ENCODE measurements at regions not wholly inside any gene's neighbourhood (a gene's known extent, or its start where the extent isn't known, plus 50 kb on each side); places are given as distances from the start of the nearest gene placed in this dataset.

GRCh38 chr1:67515324-67516080 lies 85.3 kb upstream of the SERBP1 start:
- no peak overlapping the region for H3K27ac Mint-ChIP-seq
- no peak overlapping the region for H3K4me3 Mint-ChIP-seq
- no peaks in the 10 kb centered on the region for H3K4me1 Mint-ChIP-seq (ENCODE audit: low read depth)
- H3K36me3 Mint-ChIP-seq (ENCODE audit: low read depth): no peaks in the 10 kb centered on the region
- H3K27me3 Mint-ChIP-seq (ENCODE audit: low read depth): peaks cover 19% of the 10 kb centered on the region
- H3K9me3 Mint-ChIP-seq: peaks cover 11% of the 10 kb centered on the region

- no peak overlapping the region for H3K4me3 Mint-ChIP-seq
- H3K27ac Mint-ChIP-seq: no peak overlapping the region
- no peaks in the 10 kb centered on the region for H3K4me1 Mint-ChIP-seq (ENCODE audit: low read depth)
- H3K27me3 Mint-ChIP-seq (ENCODE audit: low read depth): peaks cover 19% of the 10 kb centered on the region
- peaks cover 11% of the 10 kb centered on the region for H3K9me3 Mint-ChIP-seq
- no peaks in the 10 kb centered on the region for H3K36me3 Mint-ChIP-seq (ENCODE audit: low read depth)
Observed at GRCh38 chr1:67517046-67517445, 86.8 kb upstream of the SERBP1 start.

GRCh38 chr1:67522001-67522441 lies 91.8 kb upstream of the SERBP1 start:
- no peak overlapping the region for H3K27ac Mint-ChIP-seq

DNA sequence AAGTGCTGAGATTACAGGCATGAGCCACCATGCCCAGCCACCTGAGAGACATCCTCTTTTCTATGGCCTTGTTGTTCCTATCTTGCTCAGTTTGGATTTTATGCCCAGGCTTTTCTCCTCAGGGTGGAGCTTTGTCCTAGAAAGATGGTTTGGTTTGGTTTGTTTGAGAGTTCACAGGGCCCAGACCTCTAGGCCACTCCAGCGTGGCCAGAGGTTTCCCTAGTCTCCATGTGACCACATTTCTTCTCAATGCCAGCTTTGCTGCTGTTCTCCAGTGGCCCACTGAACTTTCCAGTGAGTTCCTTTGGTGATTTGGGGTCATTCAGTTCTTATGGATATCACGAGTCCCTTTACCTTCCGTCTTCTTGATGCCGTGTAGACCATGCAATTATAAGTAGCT lies 92.6 kb upstream of the SERBP1 start:
- no peaks in the 10 kb centered on the region for H3K36me3 Mint-ChIP-seq (ENCODE audit: low read depth)
- H3K4me1 Mint-ChIP-seq (ENCODE audit: low read depth): no peaks in the 10 kb centered on the region
- H3K27me3 Mint-ChIP-seq (ENCODE audit: low read depth): peaks cover 19% of the 10 kb centered on the region
- H3K4me3 Mint-ChIP-seq: no peak overlapping the region
- no peak overlapping the region for H3K27ac Mint-ChIP-seq
- no peaks in the 10 kb centered on the region for H3K9me3 Mint-ChIP-seq

More at GRCh38 chr1:67522001-67522441, 91.8 kb upstream of the SERBP1 start:
- Mint-ChIP-seq H3K36me3 (ENCODE audit: low read depth) (no peaks in the 10 kb centered on the region), H3K4me1 (ENCODE audit: low read depth) (no peaks in the 10 kb centered on the region), H3K9me3 (no peaks in the 10 kb centered on the region), H3K4me3 (no peak overlapping the region), H3K27me3 (ENCODE audit: low read depth) (peaks cover 18% of the 10 kb centered on the region)

- H3K27ac Mint-ChIP-seq: no peak overlapping the region
- peaks cover 24% of the 10 kb centered on the region for H3K27me3 Mint-ChIP-seq (ENCODE audit: low read depth)
- H3K4me1 Mint-ChIP-seq (ENCODE audit: low read depth): no peaks in the 10 kb centered on the region
- no peaks in the 10 kb centered on the region for H3K9me3 Mint-ChIP-seq
- no peak overlapping the region for H3K4me3 Mint-ChIP-seq
- H3K36me3 Mint-ChIP-seq (ENCODE audit: low read depth): no peaks in the 10 kb centered on the region
Observed at GRCh38 chr1:67524143-67525052, 94.2 kb upstream of the SERBP1 start.

DNA sequence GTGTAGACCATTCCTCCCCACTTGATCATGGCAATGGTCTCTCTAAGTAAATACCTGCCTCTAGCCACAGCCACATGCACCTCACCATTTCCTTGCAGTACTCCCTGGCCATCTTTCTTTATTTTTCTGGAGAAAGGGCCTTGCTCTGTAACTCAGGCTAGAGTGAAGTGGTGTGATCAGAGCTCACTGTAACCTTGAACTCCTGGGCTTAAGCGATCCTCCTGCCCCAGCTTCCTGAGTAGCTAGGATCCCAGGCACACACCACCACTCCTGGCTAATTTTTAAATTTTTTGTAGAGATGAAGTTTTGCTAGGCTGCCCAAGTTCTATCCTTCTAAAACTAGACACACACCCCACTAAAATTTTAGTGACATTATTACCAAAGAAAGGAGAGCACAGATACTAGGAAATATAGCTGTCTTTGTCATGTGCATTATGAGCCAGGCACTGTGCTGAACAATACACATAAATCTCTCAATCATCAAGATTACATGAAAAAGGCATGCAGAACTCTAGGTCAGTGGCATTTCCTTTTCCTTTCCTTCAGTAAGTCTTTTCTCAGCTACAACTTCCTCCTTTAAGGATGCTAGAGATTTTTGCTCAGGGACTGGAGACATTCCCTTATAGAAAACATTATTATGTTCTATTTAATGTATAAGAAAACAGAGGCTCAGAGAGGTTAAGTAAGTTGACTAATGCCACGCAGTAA lies 95.0 kb upstream of the SERBP1 start:
- peaks cover 24% of the 10 kb centered on the region for H3K27me3 Mint-ChIP-seq (ENCODE audit: low read depth)
- H3K9me3 Mint-ChIP-seq: no peaks in the 10 kb centered on the region
- no peaks in the 10 kb centered on the region for H3K36me3 Mint-ChIP-seq (ENCODE audit: low read depth)
- no peak overlapping the region for H3K27ac Mint-ChIP-seq
- H3K4me3 Mint-ChIP-seq: no peak overlapping the region
- no peaks in the 10 kb centered on the region for H3K4me1 Mint-ChIP-seq (ENCODE audit: low read depth)

- Mint-ChIP-seq H3K27me3 (ENCODE audit: low read depth) (peaks cover 19% of the 10 kb centered on the region), H3K9me3 (peaks cover 8% of the 10 kb centered on the region), H3K36me3 (ENCODE audit: low read depth) (no peaks in the 10 kb centered on the region), H3K27ac (no peak overlapping the region), H3K4me3 (no peak overlapping the region), H3K4me1 (ENCODE audit: low read depth) (no peaks in the 10 kb centered on the region)
Observed at GRCh38 chr1:67528141-67528540, 97.9 kb upstream of the SERBP1 start.

DNA sequence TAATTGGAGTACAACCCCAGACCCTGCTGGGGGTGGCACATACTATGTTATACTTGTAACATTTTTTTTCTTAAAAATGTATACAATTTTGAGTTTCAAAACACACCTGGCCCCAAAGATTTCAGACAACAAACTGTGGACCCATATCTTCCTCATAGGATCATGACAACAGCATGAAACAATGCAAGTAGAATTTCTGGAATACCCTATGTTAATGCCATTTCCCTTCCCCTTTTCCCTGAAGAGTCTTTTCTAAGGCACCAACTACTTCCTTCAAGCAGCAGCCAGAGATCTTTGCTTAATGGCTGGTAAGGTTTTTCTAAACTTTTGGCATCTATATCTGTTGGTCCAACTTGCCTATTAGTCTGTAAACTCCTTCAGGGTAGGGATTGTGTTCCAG lies 99.9 kb upstream of the SERBP1 start:
- H3K4me3 Mint-ChIP-seq: no peak overlapping the region
- no peak overlapping the region for H3K27ac Mint-ChIP-seq
- H3K36me3 Mint-ChIP-seq (ENCODE audit: low read depth): no peaks in the 10 kb centered on the region
- H3K9me3 Mint-ChIP-seq: peaks cover 8% of the 10 kb centered on the region
- no peaks in the 10 kb centered on the region for H3K4me1 Mint-ChIP-seq (ENCODE audit: low read depth)
- H3K27me3 Mint-ChIP-seq (ENCODE audit: low read depth): peaks cover 13% of the 10 kb centered on the region

- H3K4me1 Mint-ChIP-seq (ENCODE audit: low read depth): no peaks in the 10 kb centered on the region
- no peaks in the 10 kb centered on the region for H3K36me3 Mint-ChIP-seq (ENCODE audit: low read depth)
- H3K4me3 Mint-ChIP-seq: no peak overlapping the region
- peaks cover 8% of the 10 kb centered on the region for H3K9me3 Mint-ChIP-seq
- no peak overlapping the region for H3K27ac Mint-ChIP-seq
- H3K27me3 Mint-ChIP-seq (ENCODE audit: low read depth): peaks cover 5% of the 10 kb centered on the region
Observed at GRCh38 chr1:67532452-67533216, 102.4 kb upstream of the SERBP1 start.

DNA sequence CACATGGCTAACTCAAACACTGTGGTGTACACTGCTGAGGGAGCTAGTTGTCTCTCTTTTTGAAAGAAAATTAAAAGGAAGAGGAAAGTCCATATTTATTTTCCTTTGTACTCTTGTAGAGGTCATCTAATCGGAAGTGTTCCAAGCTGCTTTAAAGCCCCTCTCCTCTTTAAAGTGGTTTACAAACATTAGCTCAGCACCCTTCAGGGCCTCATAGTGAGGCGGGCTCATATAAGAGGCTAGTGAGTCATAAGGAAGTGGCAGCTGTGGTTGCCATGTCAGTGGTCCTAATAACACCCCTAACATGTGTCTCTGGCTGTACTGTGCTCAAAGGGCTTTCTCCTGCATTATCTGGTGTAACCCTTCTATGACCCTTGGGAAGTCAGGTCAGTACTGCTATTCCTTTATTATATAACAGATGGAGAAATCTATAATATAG lies 104.4 kb upstream of the SERBP1 start:
- no peak overlapping the region for H3K4me3 Mint-ChIP-seq
- H3K36me3 Mint-ChIP-seq (ENCODE audit: low read depth): no peaks in the 10 kb centered on the region
- H3K9me3 Mint-ChIP-seq: peaks cover 8% of the 10 kb centered on the region
- no peak overlapping the region for H3K27ac Mint-ChIP-seq
- no peaks in the 10 kb centered on the region for H3K27me3 Mint-ChIP-seq (ENCODE audit: low read depth)
- H3K4me1 Mint-ChIP-seq (ENCODE audit: low read depth): no peaks in the 10 kb centered on the region

GRCh38 chr1:67535474-67535873 lies 105.3 kb upstream of the SERBP1 start:
- no peak overlapping the region for H3K27ac Mint-ChIP-seq
- no peaks in the 10 kb centered on the region for H3K36me3 Mint-ChIP-seq (ENCODE audit: low read depth)
- H3K4me1 Mint-ChIP-seq (ENCODE audit: low read depth): no peaks in the 10 kb centered on the region
- H3K9me3 Mint-ChIP-seq: peaks cover 8% of the 10 kb centered on the region
- no peaks in the 10 kb centered on the region for H3K27me3 Mint-ChIP-seq (ENCODE audit: low read depth)
- no peak overlapping the region for H3K4me3 Mint-ChIP-seq

DNA sequence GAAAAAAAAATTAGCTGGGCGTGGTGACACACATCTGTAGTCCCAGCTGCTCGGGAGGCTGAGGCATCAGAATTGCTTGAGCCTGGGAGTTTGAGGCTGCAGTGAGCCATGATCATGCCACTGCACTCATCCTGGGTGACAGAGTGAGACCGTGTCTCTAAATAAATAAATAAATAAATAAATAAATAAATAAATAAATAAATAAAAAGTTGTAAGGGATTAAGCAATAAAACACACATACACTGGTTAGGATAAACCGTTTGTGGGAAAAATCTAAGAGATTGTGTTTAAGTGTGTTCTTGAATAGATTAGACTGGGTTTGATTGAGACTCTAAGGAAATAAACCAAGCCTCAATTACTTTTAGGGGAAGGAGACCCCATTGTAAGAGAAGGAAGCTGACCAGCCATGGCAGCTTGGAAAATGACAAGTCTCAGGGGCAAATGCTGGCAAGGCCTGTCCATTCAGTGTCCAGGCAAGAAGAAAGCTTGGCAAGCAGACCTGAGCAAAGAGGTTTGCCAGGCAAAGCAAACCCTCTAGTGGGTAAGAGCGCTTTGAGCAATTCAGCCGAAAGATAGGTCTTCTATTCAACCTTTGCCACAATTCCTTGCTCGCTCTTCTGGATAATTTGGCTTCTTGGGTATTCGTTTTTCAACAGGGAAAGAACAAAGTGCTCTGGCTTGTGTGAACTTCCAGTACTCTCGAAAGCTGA lies 106.9 kb upstream of the SERBP1 start:
- Mint-ChIP-seq H3K27me3 (ENCODE audit: low read depth) (no peaks in the 10 kb centered on the region), H3K9me3 (no peaks in the 10 kb centered on the region), H3K36me3 (ENCODE audit: low read depth) (no peaks in the 10 kb centered on the region), H3K27ac (no peak overlapping the region), H3K4me1 (ENCODE audit: low read depth) (no peaks in the 10 kb centered on the region), H3K4me3 (no peak overlapping the region)

- Mint-ChIP-seq H3K4me3 (no peak overlapping the region), H3K4me1 (ENCODE audit: low read depth) (no peaks in the 10 kb centered on the region), H3K9me3 (no peaks in the 10 kb centered on the region), H3K27me3 (ENCODE audit: low read depth) (no peaks in the 10 kb centered on the region), H3K36me3 (ENCODE audit: low read depth) (no peaks in the 10 kb centered on the region), H3K27ac (no peak overlapping the region)
Observed at GRCh38 chr1:67537667-67538018, 107.4 kb upstream of the SERBP1 start.

All from T-helper 1 cell treated with Interleukin-12 subunit alpha and Interleukin-12 subunit beta and Interleukin-4 antibody, amounts not matched to agents 30 μg/mL and 1 μg/mL, for 36 hours (primary cell).